ENCODE measurements at regions not wholly inside any gene's neighbourhood (a gene's known extent, or its start where the extent isn't known, plus 50 kb on each side); places are given as distances from the start of the nearest gene placed in this dataset.

- no peak for DNase-seq (ENCODE audit: low read depth)
These were observed 62.8 kb downstream of the FAM9B start for GRCh38 chrX:8971116-8971515.

- DNase-seq (ENCODE audit: low read depth) = no peak
These were observed 64.5 kb downstream of the FAM9B start for GRCh38 chrX:8969378-8969777.

- no peak for DNase-seq (ENCODE audit: low read depth)
These were observed 66.5 kb downstream of the FAM9B start for GRCh38 chrX:8967461-8967860.

- no peak for DNase-seq (ENCODE audit: low read depth)
These were observed 72.9 kb downstream of the FAM9B start for GRCh38 chrX:8960957-8961468.

- no peak for DNase-seq (ENCODE audit: low read depth)
These were observed 78.4 kb downstream of the FAM9B start for GRCh38 chrX:8955511-8955910.

GRCh38 chrX:8946563-8946962, 87.4 kb downstream of the FAM9B start:
- no peak for DNase-seq (ENCODE audit: low read depth)

GRCh38 chrX:8939322-8939721, 94.6 kb downstream of the FAM9B start:
- no peak for DNase-seq (ENCODE audit: low read depth)

GRCh38 chrX:8927701-8928100, 106.2 kb downstream of the FAM9B start:
- DNase-seq (ENCODE audit: low read depth) = no peak

GRCh38 chrX:8927066-8927635, 106.8 kb downstream of the FAM9B start:
- no peak for DNase-seq (ENCODE audit: low read depth)

- DNase-seq (ENCODE audit: low read depth) = no peak
These were observed 112.3 kb downstream of the FAM9B start for GRCh38 chrX:8921615-8922014.

- no peak for DNase-seq (ENCODE audit: low read depth)
These were observed 114.1 kb downstream of the FAM9B start for GRCh38 chrX:8919801-8920200.

GRCh38 chrX:8916697-8917096, 115.5 kb upstream of the FAM9A start:
- DNase-seq (ENCODE audit: low read depth) = no peak

GRCh38 chrX:8914681-8915080, 113.5 kb upstream of the FAM9A start:
- no peak for DNase-seq (ENCODE audit: low read depth)

GRCh38 chrX:8913655-8914409, 112.6 kb upstream of the FAM9A start:
- DNase-seq (ENCODE audit: low read depth) = no peak

GRCh38 chrX:8907688-8908087, 106.5 kb upstream of the FAM9A start:
- no peak for DNase-seq (ENCODE audit: low read depth)

- no peak for DNase-seq (ENCODE audit: low read depth)
These were observed 105.2 kb upstream of the FAM9A start for GRCh38 chrX:8906299-8906938.

GRCh38 chrX:8897259-8897658, 96.1 kb upstream of the FAM9A start:
- no peak for DNase-seq (ENCODE audit: low read depth)

GRCh38 chrX:8890794-8891193, 89.6 kb upstream of the FAM9A start:
- DNase-seq (ENCODE audit: low read depth) = no peak

- no peak for DNase-seq (ENCODE audit: low read depth)
These were observed 85.8 kb upstream of the FAM9A start for GRCh38 chrX:8887004-8887403.

GRCh38 chrX:8879750-8880149, 78.6 kb upstream of the FAM9A start:
- peak; percentile 1 for DNase-seq (ENCODE audit: low read depth)

- no peak for DNase-seq (ENCODE audit: low read depth)
These were observed 72.8 kb upstream of the FAM9A start for GRCh38 chrX:8873956-8874355.

- no peak for DNase-seq (ENCODE audit: low read depth)
These were observed 71.9 kb upstream of the FAM9A start for GRCh38 chrX:8873102-8873501.

- no peak for DNase-seq (ENCODE audit: low read depth)
These were observed 69.2 kb upstream of the FAM9A start for GRCh38 chrX:8870411-8870810.

Measured in activated T-cell treated with anti-CD3 and anti-CD28 coated beads for 24 hours (primary cell).